Stimulated activated CD8-positive, alpha-beta memory T cell treated with anti-CD3 and anti-CD28 coated beads, Interleukin-7, amount 100 ng/mL, for 48 hours (primary cell): ENCODE measurements at regions not wholly inside any gene's neighbourhood (a gene's known extent, or its start where the extent isn't known, plus 50 kb on each side); places are given as distances from the start of the nearest gene placed in this dataset.

Source experiments
- DNase-seq, 2 donors: peaks; one replicate each; pipeline ENCODE4 v3.0.0-alpha.2; 2020; ENCODE audit warnings: low read depth in 1 of 2; ENCODE audit errors: extremely low read depth in 1 of 2

GRCh38 chr9:103755441-103755840 is 338.7 kb upstream of the SMC2 start:
- no peak for DNase-seq

DNA sequence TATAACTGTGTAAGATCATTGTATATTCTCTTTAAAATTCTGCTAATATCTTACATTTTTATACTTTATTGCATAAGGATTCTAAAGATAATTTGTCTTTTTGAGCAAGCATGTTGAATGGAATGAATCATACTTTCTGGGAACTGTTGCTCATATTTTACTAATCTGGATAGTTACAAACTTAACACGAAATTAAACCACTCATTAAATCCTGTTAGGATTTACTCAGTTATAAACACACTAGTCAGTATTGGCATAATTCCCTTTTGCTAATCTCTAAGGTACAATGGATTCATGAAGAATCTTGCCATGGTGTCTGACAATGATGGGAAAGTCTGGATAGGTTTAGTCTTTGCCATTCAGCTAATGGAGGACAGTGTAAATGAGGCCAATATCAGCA is 338.1 kb upstream of the SMC2 start:
- DNase-seq: no peak

GRCh38 chr9:103757062-103757461 is 337.0 kb upstream of the SMC2 start:
- no peak for DNase-seq

- DNase-seq: no peak
Observed at GRCh38 chr9:103761466-103761865, 332.6 kb upstream of the SMC2 start.

GRCh38 chr9:103789686-103790085 is 304.4 kb upstream of the SMC2 start:
- no peak for DNase-seq

GRCh38 chr9:103798620-103799019 is 295.5 kb upstream of the SMC2 start:
- DNase-seq: no peak

- no peak for DNase-seq
Observed at GRCh38 chr9:103799959-103800358, 294.1 kb upstream of the SMC2 start.

DNA sequence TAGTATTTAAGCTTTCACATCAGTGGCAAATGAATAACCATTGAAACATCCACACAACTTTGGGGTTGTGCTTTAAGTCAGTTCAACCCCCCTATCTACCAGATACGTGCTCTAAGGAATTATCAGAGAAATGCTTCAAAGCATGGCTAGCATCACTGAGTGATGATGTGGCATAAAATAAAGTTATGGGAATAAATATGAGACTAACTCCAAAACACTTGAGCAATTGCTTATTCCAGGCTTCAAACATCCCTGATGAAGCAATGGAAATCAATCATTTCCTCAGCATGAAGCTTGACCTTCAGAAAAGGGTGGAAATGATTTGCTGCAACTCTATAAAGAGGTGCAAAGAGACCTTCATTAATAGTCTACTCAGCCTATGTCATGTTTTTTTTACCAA is 292.0 kb upstream of the SMC2 start:
- DNase-seq: no peak

DNA sequence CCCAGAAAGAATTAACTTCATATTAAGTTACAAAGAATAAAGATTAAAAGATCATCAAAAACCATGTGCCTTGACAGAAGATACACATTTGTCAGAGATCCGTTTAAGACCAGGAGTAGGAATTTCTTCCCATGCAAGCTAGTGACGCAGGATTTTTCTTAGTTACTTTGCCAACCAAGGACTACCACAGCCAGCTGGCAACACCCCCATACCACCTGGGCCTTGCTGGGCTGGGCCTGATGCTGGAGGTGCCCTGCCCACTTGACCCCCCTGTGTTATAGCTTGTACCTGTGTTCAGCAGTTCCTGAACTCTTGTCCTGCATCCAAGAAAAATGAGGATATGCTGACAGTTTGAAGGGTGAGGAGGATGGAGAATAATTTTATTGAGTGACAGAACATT is 290.9 kb upstream of the SMC2 start:
- DNase-seq: no peak

- no peak for DNase-seq
Observed at GRCh38 chr9:103804077-103804735, 289.9 kb upstream of the SMC2 start.

DNA sequence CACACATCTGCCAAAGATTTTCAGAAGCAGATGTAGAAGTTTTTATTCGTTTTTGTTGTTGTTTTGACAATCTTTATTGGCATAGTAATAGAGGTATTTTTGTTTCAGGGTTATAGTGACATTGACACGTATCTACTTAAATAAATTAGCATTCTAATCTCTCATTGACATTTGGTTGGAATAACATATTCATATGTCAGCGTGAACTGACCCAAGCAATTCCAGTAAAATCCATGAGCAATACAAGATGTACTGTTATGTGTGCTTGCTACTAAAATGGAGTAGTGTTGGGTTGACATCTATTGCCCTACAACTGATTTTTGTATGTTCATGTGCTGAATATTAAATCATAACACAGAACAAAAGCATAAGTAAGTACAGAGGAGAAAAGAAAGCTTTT is 284.4 kb upstream of the SMC2 start:
- DNase-seq: no peak

DNA sequence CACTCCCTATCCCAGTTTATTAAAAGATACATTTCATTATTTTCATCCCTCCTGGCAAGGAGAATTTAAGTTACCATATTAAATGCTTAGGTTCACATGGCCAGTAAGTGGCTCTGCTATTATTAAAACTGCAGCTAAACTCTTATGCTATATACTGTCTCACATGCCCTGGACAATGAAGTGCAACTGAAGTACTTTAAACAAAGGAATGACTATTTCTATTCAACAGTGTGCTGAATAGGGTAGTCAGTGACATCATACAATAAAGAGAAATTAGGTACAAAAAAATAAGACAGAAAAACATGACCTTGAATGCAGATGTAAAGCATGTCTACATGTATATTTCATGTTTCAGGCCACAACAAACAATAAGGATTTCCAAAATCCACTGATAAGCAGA is 282.6 kb upstream of the SMC2 start:
- no peak for DNase-seq

- no peak for DNase-seq
Observed at GRCh38 chr9:103816146-103816545, 278.0 kb upstream of the SMC2 start.

- DNase-seq: no peak
Observed at GRCh38 chr9:103819936-103820335, 274.2 kb upstream of the SMC2 start.

GRCh38 chr9:103821115-103821514 is 273.0 kb upstream of the SMC2 start:
- no peak for DNase-seq

- DNase-seq: no peak
Observed at GRCh38 chr9:103837940-103838339, 256.2 kb upstream of the SMC2 start.

DNA sequence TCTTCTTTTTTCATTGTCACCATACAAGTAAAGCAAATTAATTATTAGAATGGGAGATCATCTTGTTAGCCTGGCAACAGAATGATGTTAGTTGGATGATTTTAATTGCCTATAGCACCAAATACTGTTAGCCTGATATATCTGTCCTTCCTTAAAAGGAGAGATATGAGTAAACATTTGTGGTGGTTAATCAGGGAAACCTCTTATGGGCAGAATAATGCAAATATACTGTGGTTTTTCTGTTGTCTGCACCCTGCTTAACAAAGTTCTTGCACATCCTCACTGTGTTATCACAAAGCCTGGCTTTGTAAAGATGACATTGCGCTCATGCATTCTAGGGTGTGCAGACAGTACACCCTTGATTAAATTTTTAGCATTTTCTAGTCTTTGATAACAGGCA is 254.9 kb upstream of the SMC2 start:
- no peak for DNase-seq

DNA sequence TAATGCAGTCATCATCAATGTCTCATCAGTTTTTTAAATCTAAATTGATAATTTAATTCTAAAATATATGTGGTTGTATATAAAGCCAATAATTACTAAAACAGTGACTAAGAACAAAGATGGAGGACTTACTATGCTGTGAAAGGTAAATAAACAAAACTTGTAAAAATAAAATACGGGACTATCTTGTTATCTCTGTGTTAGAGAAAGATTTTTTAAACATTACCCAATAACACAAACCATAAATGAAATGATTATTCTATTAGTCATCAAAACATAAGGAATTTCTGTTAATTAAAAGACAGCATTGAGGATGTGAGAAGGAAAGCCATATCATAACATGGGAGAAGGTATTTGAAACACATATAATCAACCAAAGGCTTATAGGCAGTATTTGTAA is 226.2 kb upstream of the SMC2 start:
- no peak for DNase-seq

- no peak for DNase-seq
Observed at GRCh38 chr9:103872811-103873210, 221.3 kb upstream of the SMC2 start.

DNA sequence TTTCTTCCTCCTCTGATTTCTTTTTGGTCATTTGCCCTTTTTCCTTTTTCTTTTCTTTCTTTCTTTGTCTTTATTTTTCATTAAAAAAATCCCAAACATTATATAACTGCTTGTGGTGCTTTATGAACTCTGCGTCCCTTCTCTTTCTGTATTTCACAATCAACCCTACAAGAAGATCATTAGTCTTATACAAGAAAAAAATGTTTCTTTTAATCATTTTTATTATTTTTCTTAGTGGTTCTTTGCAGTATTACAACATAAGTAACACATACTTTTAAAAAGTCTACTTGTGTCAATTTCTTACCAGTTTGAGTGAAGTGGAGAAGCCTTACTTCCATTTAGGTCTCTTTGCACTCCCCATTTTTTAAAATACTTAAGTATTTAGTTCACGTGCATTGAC is 212.7 kb upstream of the SMC2 start:
- DNase-seq: no peak

DNA sequence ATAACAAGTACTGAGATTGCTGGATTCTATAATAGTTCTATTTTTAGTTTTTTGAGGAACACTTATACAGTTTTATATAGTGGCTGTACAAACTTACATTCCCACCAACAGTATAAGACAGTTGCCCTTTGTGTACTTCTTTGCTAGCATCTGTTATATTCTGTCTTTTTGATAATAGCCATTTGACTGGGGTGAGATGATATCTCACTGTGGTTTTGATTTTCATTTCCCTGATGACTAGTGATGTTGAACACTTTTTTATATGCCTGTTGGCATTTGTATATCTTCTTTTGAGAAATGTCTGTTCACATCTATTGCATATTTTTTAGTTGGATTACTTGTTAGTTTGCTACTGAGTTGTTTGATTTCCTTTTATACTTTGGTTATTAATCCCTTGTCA is 204.1 kb upstream of the SMC2 start:
- DNase-seq: no peak

DNA sequence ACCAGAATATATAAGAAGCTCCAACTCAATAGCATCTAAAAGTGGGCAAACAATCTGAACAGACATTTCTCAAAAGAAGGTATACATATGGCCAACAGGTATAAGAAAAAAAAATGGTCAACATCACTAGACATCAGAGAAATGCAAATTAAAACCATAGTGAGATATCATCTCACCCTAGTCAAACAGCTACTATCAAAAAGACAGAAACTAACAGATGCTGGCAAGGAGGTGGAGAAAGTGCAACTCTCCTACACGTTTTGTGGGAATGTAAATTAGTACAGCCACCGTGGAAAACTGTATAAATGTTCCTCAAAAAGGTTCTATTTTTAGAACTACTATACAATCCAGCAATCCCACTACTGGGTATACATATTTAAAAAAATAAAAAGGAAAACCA is 199.9 kb upstream of the SMC2 start:
- no peak for DNase-seq

DNA sequence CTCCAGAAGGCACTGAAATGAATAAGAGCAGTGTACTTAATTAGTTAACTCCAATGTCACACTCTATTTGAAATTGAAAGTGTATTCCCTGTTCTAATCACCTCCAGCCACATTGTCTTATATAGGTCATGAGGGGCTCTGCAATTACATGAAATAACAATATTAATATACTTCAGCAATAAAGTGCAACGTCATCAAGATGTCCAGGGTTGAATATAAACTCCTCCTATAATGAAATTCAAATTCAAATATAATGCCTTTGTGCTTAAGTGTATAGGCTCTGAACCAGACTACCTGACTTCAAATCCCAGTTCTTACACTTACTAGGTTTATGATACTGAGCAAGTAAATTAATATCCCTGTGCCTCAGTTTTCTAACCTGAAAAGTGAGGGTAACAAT is 195.6 kb upstream of the SMC2 start:
- no peak for DNase-seq
